GM18951 (cell line): ENCODE measurements at regions not wholly inside any gene's neighbourhood (a gene's known extent, or its start where the extent isn't known, plus 50 kb on each side); places are given as distances from the start of the nearest gene placed in this dataset.

Experiments used
- POLR2A ChIP-seq: IDR thresholded peaks from 4 replicates; pipeline ENCODE4 v1.6.1; 2011; ENCODE audit warnings: mild to moderate bottlenecking; ENCODE audit not compliant: insufficient read length, insufficient read depth; ENCODE audit errors: extremely low read depth
- in situ Hi-C: fragments of 300-500 bp; cut with MboI; formaldehyde crosslinking; loops from one replicate; pipeline ENCODE4 v1.12.0; 2022; ENCODE audit warnings: low sequenced_read_pairs, mixed read lengths, inconsistent platforms; ENCODE audit not compliant: unreplicated experiment

GRCh38 chr16:73298562-73298961, 250.6 kb upstream of the ZFHX3 start:
- in situ Hi-C loops: no loop called here
- TF ChIP-seq POLR2A: no peak

GRCh38 chr16:73290258-73290657, 242.3 kb upstream of the ZFHX3 start:
- in situ Hi-C loops: no loop called here
- no peak for TF ChIP-seq POLR2A

GRCh38 chr16:73289232-73289631, 241.3 kb upstream of the ZFHX3 start:
- in situ Hi-C loops: no loop called here
- no peak for TF ChIP-seq POLR2A

- no peak for TF ChIP-seq POLR2A
- in situ Hi-C loops: no loop called here
Measured at GRCh38 chr16:73288520-73288919, 240.6 kb upstream of the ZFHX3 start.

- in situ Hi-C loops: no loop called here
- TF ChIP-seq POLR2A: no peak
Measured at GRCh38 chr16:73287859-73288405, 240.0 kb upstream of the ZFHX3 start.

- no peak for TF ChIP-seq POLR2A
- in situ Hi-C loops: no loop called here
Measured at GRCh38 chr16:73286346-73287267, 238.7 kb upstream of the ZFHX3 start.

- no peak for TF ChIP-seq POLR2A
- in situ Hi-C loops: no loop called here
Measured at GRCh38 chr16:73285436-73286201, 237.7 kb upstream of the ZFHX3 start.

GRCh38 chr16:73280388-73280787, 232.5 kb upstream of the ZFHX3 start:
- in situ Hi-C loops: no loop called here
- no peak for TF ChIP-seq POLR2A

- in situ Hi-C loops: no loop called here
- no peak for TF ChIP-seq POLR2A
Measured at GRCh38 chr16:73279451-73279850, 231.5 kb upstream of the ZFHX3 start.

GRCh38 chr16:73277071-73277470, 229.1 kb upstream of the ZFHX3 start:
- in situ Hi-C loops: no loop called here
- no peak for TF ChIP-seq POLR2A

GRCh38 chr16:73275448-73275847, 227.5 kb upstream of the ZFHX3 start:
- in situ Hi-C loops: no loop called here

GRCh38 chr16:73275024-73275423, 227.1 kb upstream of the ZFHX3 start:
- TF ChIP-seq POLR2A: no peak
- in situ Hi-C loops: no loop called here

More at GRCh38 chr16:73275448-73275847, 227.5 kb upstream of the ZFHX3 start:
- TF ChIP-seq POLR2A: no peak

GRCh38 chr16:73274140-73274539, 226.2 kb upstream of the ZFHX3 start:
- TF ChIP-seq POLR2A: no peak
- in situ Hi-C loops: no loop called here

GRCh38 chr16:73268366-73268993, 220.6 kb upstream of the ZFHX3 start:
- in situ Hi-C loops: no loop called here
- no peak for TF ChIP-seq POLR2A
